ENCODE measurements at regions not wholly inside any gene's neighbourhood (a gene's known extent, or its start where the extent isn't known, plus 50 kb on each side); places are given as distances from the start of the nearest gene placed in this dataset.
A peak's percentile ranks its signal among the peaks of the same experiment; 100 is the strongest.

GRCh38 chr2:128372621-128373341 is 54.1 kb upstream of the HS6ST1 start:
- DNase-seq (ENCODE audit: low read depth, low spot score), result no peak
- in situ Hi-C loops (cut with HindIII; ENCODE audit: low sequenced_read_pairs), result no loop called here
- H3K4me3 ChIP-seq (ENCODE audit: low read depth, low read length), result no peak overlapping the region
- TF ChIP-seq CTCF (IDR thresholded peaks at IDR 0.05; ENCODE audit: low read depth, low read length), result no peak

- H3K4me3 ChIP-seq (ENCODE audit: low read depth, low read length), result no peak overlapping the region
- in situ Hi-C loops (cut with HindIII; ENCODE audit: low sequenced_read_pairs), result no loop called here
- no peak for TF ChIP-seq CTCF (IDR thresholded peaks at IDR 0.05; ENCODE audit: low read depth, low read length)
- no peak for DNase-seq (ENCODE audit: low read depth, low spot score)
Observed at GRCh38 chr2:128373451-128374000, 54.9 kb upstream of the HS6ST1 start.

- TF ChIP-seq CTCF (IDR thresholded peaks at IDR 0.05; ENCODE audit: low read depth, low read length), result no peak
- peak; percentile 80 for DNase-seq (ENCODE audit: low read depth, low spot score)
- in situ Hi-C loops (cut with HindIII; ENCODE audit: low sequenced_read_pairs), result no loop called here
- H3K4me3 ChIP-seq (ENCODE audit: low read depth, low read length), result no peak overlapping the region
Observed at GRCh38 chr2:128374001-128374710, 55.5 kb upstream of the HS6ST1 start.

- in situ Hi-C loops (cut with HindIII; ENCODE audit: low sequenced_read_pairs), result no loop called here
- no peak overlapping the region for H3K4me3 ChIP-seq (ENCODE audit: low read depth, low read length)
- no peak for TF ChIP-seq CTCF (IDR thresholded peaks at IDR 0.05; ENCODE audit: low read depth, low read length)
- DNase-seq (ENCODE audit: low read depth, low spot score), result no peak
Observed at GRCh38 chr2:128374711-128375413, 56.2 kb upstream of the HS6ST1 start.

GRCh38 chr2:128375454-128375853 is 56.8 kb upstream of the HS6ST1 start:
- DNase-seq (ENCODE audit: low read depth, low spot score), result no peak
- H3K4me3 ChIP-seq (ENCODE audit: low read depth, low read length), result no peak overlapping the region
- in situ Hi-C loops (cut with HindIII; ENCODE audit: low sequenced_read_pairs), result no loop called here
- no peak for TF ChIP-seq CTCF (IDR thresholded peaks at IDR 0.05; ENCODE audit: low read depth, low read length)

- DNase-seq (ENCODE audit: low read depth, low spot score), result no peak
- in situ Hi-C loops (cut with HindIII; ENCODE audit: low sequenced_read_pairs), result no loop called here
- TF ChIP-seq CTCF (IDR thresholded peaks at IDR 0.05; ENCODE audit: low read depth, low read length), result no peak
- no peak overlapping the region for H3K4me3 ChIP-seq (ENCODE audit: low read depth, low read length)
Observed at GRCh38 chr2:128376241-128377041, 57.8 kb upstream of the HS6ST1 start.
